Esophagus squamous epithelium (tissue), 4 donors: ENCODE measurements at regions not wholly inside any gene's neighbourhood (a gene's known extent, or its start where the extent isn't known, plus 50 kb on each side); places are given as distances from the start of the nearest gene placed in this dataset.

Experiments used
- POLR2A ChIP-seq, 4 donors: fragments of 450-650 bp; IDR thresholded peaks; one replicate each; pipeline ENCODE4 v1.6.1; 2017; ENCODE audit warnings: antibody characterized with exemption in 4 of 4, mild to moderate bottlenecking in 4 of 4, moderate library complexity in 3 of 4
- TF ChIP-seq, protein P1 (sequence below), 6 experiments: fragments of 450-650 bp in 4 of 6; fragments of 200-600 bp in 2 of 6; sonication (generic) in 2 of 6; IDR thresholded peaks; one replicate each; pipeline ENCODE4 v1.5.1; 2016 to 2019; ENCODE audit warnings: antibody characterized with exemption in 6 of 6, mild to moderate bottlenecking in 4 of 6, moderate library complexity in 4 of 6

DNA sequence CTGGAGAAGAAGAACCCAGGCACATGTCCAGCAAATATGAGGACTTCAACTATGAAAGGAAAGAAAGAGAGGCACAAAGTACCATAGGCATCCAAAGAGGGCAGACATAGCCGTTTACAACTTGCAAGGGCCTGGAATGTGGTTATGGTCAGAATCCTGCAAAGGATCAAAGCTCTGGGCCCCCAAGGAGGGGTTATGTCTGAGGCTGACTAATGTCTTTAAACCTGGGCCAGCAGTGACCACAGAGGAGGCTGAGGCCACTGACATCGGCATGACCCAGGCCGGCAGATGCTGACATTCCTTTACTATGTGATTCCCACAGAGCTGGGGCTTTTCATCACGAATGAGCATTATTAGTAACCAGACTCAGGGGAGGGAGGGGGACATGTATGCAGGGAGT is 861.1 kb downstream of the DHX35 start:
- TF ChIP-seq, protein P1, sequence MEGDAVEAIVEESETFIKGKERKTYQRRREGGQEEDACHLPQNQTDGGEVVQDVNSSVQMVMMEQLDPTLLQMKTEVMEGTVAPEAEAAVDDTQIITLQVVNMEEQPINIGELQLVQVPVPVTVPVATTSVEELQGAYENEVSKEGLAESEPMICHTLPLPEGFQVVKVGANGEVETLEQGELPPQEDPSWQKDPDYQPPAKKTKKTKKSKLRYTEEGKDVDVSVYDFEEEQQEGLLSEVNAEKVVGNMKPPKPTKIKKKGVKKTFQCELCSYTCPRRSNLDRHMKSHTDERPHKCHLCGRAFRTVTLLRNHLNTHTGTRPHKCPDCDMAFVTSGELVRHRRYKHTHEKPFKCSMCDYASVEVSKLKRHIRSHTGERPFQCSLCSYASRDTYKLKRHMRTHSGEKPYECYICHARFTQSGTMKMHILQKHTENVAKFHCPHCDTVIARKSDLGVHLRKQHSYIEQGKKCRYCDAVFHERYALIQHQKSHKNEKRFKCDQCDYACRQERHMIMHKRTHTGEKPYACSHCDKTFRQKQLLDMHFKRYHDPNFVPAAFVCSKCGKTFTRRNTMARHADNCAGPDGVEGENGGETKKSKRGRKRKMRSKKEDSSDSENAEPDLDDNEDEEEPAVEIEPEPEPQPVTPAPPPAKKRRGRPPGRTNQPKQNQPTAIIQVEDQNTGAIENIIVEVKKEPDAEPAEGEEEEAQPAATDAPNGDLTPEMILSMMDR (IDR thresholded peaks at IDR 0.05): no peak
- no peak for TF ChIP-seq POLR2A (IDR thresholded peaks at IDR 0.05)
